CD4-positive, alpha-beta T cell (primary cell): ENCODE measurements at regions not wholly inside any gene's neighbourhood (a gene's known extent, or its start where the extent isn't known, plus 50 kb on each side); places are given as distances from the start of the nearest gene placed in this dataset.

ENCODE experiments used
- ATAC-seq: fragments of 200-7000 bp; cut with Tn5 transposase; one replicate; pipeline ENCODE4 v1.10.0; 2022; ENCODE audit warnings: mild to moderate bottlenecking; ENCODE audit not compliant: poor library complexity
- CTCF ChIA-PET: fragments of 350-600 bp; sonication (Branson Sonifier 250); formaldehyde crosslinking; loops from one replicate; lab custom pipeline; 2021; ENCODE audit warnings: antibody characterized with exemption, inconsistent platforms; lab: Charles Lee
- POLR2A ChIA-PET: fragments of 350-600 bp; sonication (Branson Sonifier 250); formaldehyde crosslinking; loops from one replicate; lab custom pipeline; 2021; ENCODE audit warnings: antibody characterized with exemption, inconsistent platforms; lab: Charles Lee
- DNase-seq, 14 experiments: peaks; one replicate each; pipeline ENCODE4 v3.0.0-alpha.2; 2013 to 2020; ENCODE audit warnings: mixed read lengths in 2 of 14
- H3K27ac ChIP-seq, 2 donors: one replicate each; pipeline versions ENCODE4 v1.5.1 to v1.7.0; 2013; ENCODE audit warnings: low read length in 2 of 2, low read depth in 1 of 2, mild to moderate bottlenecking in 1 of 2
- H3K27me3 ChIP-seq, 2 experiments: 1 replicate in 1 of 2; 2 replicates in 1 of 2; pipeline versions ENCODE4 v1.6.1 to v1.7.0; 2013; ENCODE audit warnings: low read length in 2 of 2, control low read depth in 1 of 2, mild to moderate bottlenecking in 1 of 2, moderate library complexity in 1 of 2; ENCODE audit not compliant: insufficient read depth in 2 of 2, control insufficient read depth in 1 of 2
- H3K36me3 ChIP-seq: one replicate; pipeline ENCODE4 v1.6.1; 2013; ENCODE audit warnings: low read length, control low read depth; ENCODE audit not compliant: insufficient read depth
- H3K4me1 ChIP-seq: one replicate; pipeline ENCODE4 v1.6.1; 2013; ENCODE audit warnings: low read length, control low read depth; ENCODE audit not compliant: insufficient read depth
- H3K4me3 ChIP-seq: one replicate; pipeline ENCODE4 v1.5.1; 2013; ENCODE audit warnings: mild to moderate bottlenecking, low read length, moderate library complexity
- H3K9me3 ChIP-seq, 2 experiments: 1 replicate in 1 of 2; 2 replicates in 1 of 2; pipeline versions ENCODE4 v1.6.1 to v1.7.0; 2013; ENCODE audit warnings: low read length in 2 of 2, mild to moderate bottlenecking in 2 of 2, control low read depth in 1 of 2, moderate library complexity in 1 of 2; ENCODE audit not compliant: control insufficient read depth in 1 of 2, insufficient read depth in 1 of 2
- H3K27ac Mint-ChIP-seq: one replicate; pipeline ENCODE4 v1.8.0; 2020; ENCODE audit warnings: mixed read lengths
- H3K27me3 Mint-ChIP-seq: one replicate; pipeline ENCODE4 v1.8.0; 2021; ENCODE audit warnings: mixed read lengths
- H3K36me3 Mint-ChIP-seq: one replicate; pipeline ENCODE4 v1.8.0; 2021; ENCODE audit warnings: low read depth, mixed read lengths
- H3K4me1 Mint-ChIP-seq: one replicate; pipeline ENCODE4 v1.8.0; 2021; ENCODE audit warnings: low read depth, mixed read lengths
- H3K4me3 Mint-ChIP-seq: one replicate; pipeline ENCODE4 v1.8.0; 2020; ENCODE audit warnings: mild to moderate bottlenecking, mixed read lengths
- H3K9me3 Mint-ChIP-seq: one replicate; pipeline ENCODE4 v1.8.0; 2020; ENCODE audit warnings: mixed read lengths
- intact Hi-C, 2 experiments: fragments of 100-400 bp; cut with DNase I in 1 of 2; cut with micrococcal nuclease in 1 of 2; formaldehyde crosslinking; loops; one replicate each; pipeline versions ENCODE4 v1.15.1 to v1.9.0; 2023 to 2025; cut with DNase I, micrococcal nuclease
- TF ChIP-seq, protein P1 (sequence below): fragments of 200-600 bp; IDR thresholded peaks from one replicate; pipeline ENCODE4 v1.8.0; 2022; ENCODE audit warnings: antibody characterized with exemption, mild to moderate bottlenecking

DNA sequence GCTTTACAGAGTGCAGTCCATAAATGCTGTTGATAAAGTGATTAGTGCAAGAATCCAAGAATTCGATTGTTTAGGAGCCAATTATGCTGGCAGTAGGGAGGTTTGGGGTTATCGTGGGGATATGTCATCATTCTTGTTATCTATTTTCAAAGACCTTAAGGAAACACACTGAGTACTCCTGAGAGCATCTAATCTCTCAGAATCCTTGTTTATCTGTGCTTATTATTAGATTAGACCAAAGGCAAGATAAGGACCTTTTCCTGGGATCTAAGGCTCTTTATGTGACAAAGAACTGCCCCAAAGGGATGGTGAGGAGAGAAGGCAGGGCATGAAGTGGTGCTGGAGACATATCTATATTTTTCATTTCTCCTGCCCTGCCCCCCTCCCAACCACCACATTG lies 139.1 kb downstream of the TSEN15 start:
- Histone ChIP-seq H3K27ac (no peak overlapping the region), H3K9me3 (no peaks in the 10 kb centered on the region), H3K4me3 (no peak overlapping the region), H3K4me1 (no peaks in the 10 kb centered on the region), H3K36me3 (no peaks in the 10 kb centered on the region), H3K27me3 (peaks cover 0 to 6% of the 10 kb centered on the region in 2 experiments)
- TF ChIP-seq, protein P1, sequence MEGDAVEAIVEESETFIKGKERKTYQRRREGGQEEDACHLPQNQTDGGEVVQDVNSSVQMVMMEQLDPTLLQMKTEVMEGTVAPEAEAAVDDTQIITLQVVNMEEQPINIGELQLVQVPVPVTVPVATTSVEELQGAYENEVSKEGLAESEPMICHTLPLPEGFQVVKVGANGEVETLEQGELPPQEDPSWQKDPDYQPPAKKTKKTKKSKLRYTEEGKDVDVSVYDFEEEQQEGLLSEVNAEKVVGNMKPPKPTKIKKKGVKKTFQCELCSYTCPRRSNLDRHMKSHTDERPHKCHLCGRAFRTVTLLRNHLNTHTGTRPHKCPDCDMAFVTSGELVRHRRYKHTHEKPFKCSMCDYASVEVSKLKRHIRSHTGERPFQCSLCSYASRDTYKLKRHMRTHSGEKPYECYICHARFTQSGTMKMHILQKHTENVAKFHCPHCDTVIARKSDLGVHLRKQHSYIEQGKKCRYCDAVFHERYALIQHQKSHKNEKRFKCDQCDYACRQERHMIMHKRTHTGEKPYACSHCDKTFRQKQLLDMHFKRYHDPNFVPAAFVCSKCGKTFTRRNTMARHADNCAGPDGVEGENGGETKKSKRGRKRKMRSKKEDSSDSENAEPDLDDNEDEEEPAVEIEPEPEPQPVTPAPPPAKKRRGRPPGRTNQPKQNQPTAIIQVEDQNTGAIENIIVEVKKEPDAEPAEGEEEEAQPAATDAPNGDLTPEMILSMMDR: no peak
- no peak overlapping the region for H3K4me3 Mint-ChIP-seq
- intact Hi-C loops: no loop called here
- CTCF ChIA-PET: no interaction called here
- H3K9me3 Mint-ChIP-seq: no peaks in the 10 kb centered on the region
- H3K27me3 Mint-ChIP-seq: peaks cover 25% of the 10 kb centered on the region
- H3K27ac Mint-ChIP-seq: no peak overlapping the region
- H3K4me1 Mint-ChIP-seq: no peaks in the 10 kb centered on the region
- ATAC-seq: no peak
- no peaks in the 10 kb centered on the region for H3K36me3 Mint-ChIP-seq
- POLR2A ChIA-PET: no interaction called here
- DNase-seq: no peak

DNA sequence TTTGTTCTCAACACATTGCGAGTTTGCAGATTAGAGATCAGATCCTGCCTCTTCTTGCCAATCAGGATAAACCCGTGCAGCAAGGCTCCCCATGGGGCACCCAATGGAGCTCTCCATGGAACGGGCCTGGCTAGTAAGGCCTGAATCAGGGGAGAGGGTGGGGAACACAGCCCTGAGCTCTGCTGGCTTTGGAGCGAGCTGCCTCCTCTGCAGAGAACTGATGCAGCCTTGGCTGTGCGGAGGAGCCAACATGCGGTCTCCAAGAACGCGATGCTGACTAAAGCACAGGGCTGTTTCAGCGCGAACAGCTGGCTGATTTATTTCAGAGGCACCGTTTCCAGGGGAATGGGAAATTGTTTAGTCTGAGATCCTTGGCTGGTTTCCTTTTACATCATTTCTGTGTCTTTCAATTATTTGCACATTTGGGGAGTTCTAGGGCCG lies 139.7 kb downstream of the TSEN15 start:
- Histone ChIP-seq H3K27ac (no peak overlapping the region), H3K36me3 (no peaks in the 10 kb centered on the region), H3K4me1 (no peaks in the 10 kb centered on the region), H3K4me3 (no peak overlapping the region), H3K9me3 (no peaks in the 10 kb centered on the region), H3K27me3 (peaks cover 0 to 6% of the 10 kb centered on the region in 2 experiments)
- TF ChIP-seq, protein P1: no peak
- Mint-ChIP-seq H3K9me3 (no peaks in the 10 kb centered on the region), H3K4me3 (no peak overlapping the region), H3K27me3 (peaks cover 25% of the 10 kb centered on the region), H3K36me3 (no peaks in the 10 kb centered on the region), H3K4me1 (no peaks in the 10 kb centered on the region), H3K27ac (no peak overlapping the region)
- DNase-seq (no peak), ATAC-seq (no peak)
- intact Hi-C loops: no loop called here
- POLR2A ChIA-PET: no interaction called here
- CTCF ChIA-PET: no interaction called here

DNA sequence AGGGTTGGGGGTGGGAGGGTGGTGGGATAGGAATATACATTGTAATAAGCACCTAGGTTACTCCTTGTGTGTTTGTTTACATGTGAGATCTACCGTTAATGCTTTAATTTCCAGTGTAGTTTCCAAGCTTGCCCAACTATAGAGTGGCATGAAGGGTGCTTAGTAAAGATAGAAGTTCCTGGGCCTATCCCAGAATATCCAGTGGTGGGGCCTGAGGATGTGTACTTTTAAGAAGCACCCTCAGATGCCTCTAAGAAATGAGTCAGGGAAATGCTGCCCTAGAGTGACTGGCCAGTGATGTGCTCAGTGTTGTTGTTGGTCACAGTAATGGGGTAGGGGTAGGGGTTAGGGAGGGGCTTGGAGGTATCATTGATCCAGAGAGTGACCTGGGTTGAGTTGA lies 141.3 kb downstream of the TSEN15 start:
- Mint-ChIP-seq H3K27ac (no peak overlapping the region), H3K9me3 (no peaks in the 10 kb centered on the region), H3K36me3 (no peaks in the 10 kb centered on the region), H3K4me3 (no peak overlapping the region), H3K4me1 (no peaks in the 10 kb centered on the region), H3K27me3 (peaks cover 25% of the 10 kb centered on the region)
- no peaks in the 10 kb centered on the region for H3K4me1 ChIP-seq
- H3K27me3 ChIP-seq: peaks cover 0 to 6% of the 10 kb centered on the region in 2 experiments
- intact Hi-C loops: no loop called here
- ChIA-PET CTCF (no interaction called here), POLR2A (no interaction called here)
- H3K36me3 ChIP-seq: no peaks in the 10 kb centered on the region
- ATAC-seq (no peak), DNase-seq (no peak)
- H3K27ac ChIP-seq: no peak overlapping the region
- H3K9me3 ChIP-seq: no peaks in the 10 kb centered on the region
- no peak overlapping the region for H3K4me3 ChIP-seq
- TF ChIP-seq, protein P1: no peak
